MM.1S (cell line): ENCODE measurements at regions not wholly inside any gene's neighbourhood (a gene's known extent, or its start where the extent isn't known, plus 50 kb on each side); places are given as distances from the start of the nearest gene placed in this dataset.
"Not testable (repeated sequence)": the region's sequence is repeated elsewhere in the genome, so short reads cannot be mapped to it uniquely, and the experiment has no call there.

Source experiments
- DNase-seq: peaks from one replicate; pipeline ENCODE4 v3.0.0-alpha.2; 2015
- H2AFZ ChIP-seq: fragments of 300-600 bp; sonication (generic); 2 replicates; pipeline ENCODE4 v1.6.0; 2016; ENCODE audit warnings: antibody characterized with exemption, low read length
- H3F3A ChIP-seq: fragments of 300-600 bp; sonication (generic); 2 replicates; pipeline ENCODE4 v1.6.1; 2016; ENCODE audit warnings: mild to moderate bottlenecking, antibody characterized with exemption, low read length, moderate library complexity, mixed read lengths; ENCODE audit not compliant: insufficient read depth
- H3K27ac ChIP-seq: fragments of 300-600 bp; sonication (generic); 2 replicates; pipeline ENCODE4 v1.5.1; 2016; ENCODE audit warnings: mild to moderate bottlenecking, low read length
- H3K27me3 ChIP-seq: fragments of 300-600 bp; sonication (generic); replicated peaks from 2 replicates; pipeline ENCODE4 v1.6.0; 2016; ENCODE audit warnings: low read length; ENCODE audit not compliant: insufficient read depth
- H3K36me3 ChIP-seq: fragments of 300-600 bp; sonication (generic); replicated peaks from 2 replicates; pipeline ENCODE4 v1.6.1; 2016; ENCODE audit warnings: mild to moderate bottlenecking, low read length, mixed read lengths; ENCODE audit not compliant: insufficient read depth
- H3K4me1 ChIP-seq: fragments of 300-600 bp; sonication (generic); 2 replicates; pipeline ENCODE4 v1.6.1; 2016; ENCODE audit warnings: low read length, mixed read lengths
- H3K4me2 ChIP-seq: fragments of 300-600 bp; sonication (generic); 2 replicates; pipeline ENCODE4 v1.6.0; 2016; ENCODE audit warnings: low read depth, low read length
- H3K4me3 ChIP-seq: fragments of 300-600 bp; sonication (generic); 2 replicates; pipeline ENCODE4 v1.5.1; 2016; ENCODE audit warnings: low read length, mixed read lengths
- H3K79me2 ChIP-seq: fragments of 300-600 bp; sonication (generic); 2 replicates; pipeline ENCODE4 v1.6.1; 2016; ENCODE audit warnings: mixed run types, low read length, mixed read lengths
- H3K9ac ChIP-seq: fragments of 300-600 bp; sonication (generic); 2 replicates; pipeline ENCODE4 v1.6.1; 2016; ENCODE audit warnings: low read length, mixed read lengths
- H3K9me2 ChIP-seq: fragments of 300-600 bp; sonication (generic); replicated peaks from 2 replicates; pipeline ENCODE4 v1.6.1; 2016; ENCODE audit warnings: mild to moderate bottlenecking, low read length, mixed read lengths; ENCODE audit not compliant: insufficient read depth
- H3K9me3 ChIP-seq: fragments of 300-600 bp; sonication (generic); replicated peaks from 2 replicates; pipeline ENCODE4 v1.6.1; 2016; ENCODE audit warnings: mild to moderate bottlenecking, low read length, mixed read lengths; ENCODE audit not compliant: insufficient read depth
- H4K20me1 ChIP-seq: fragments of 300-600 bp; sonication (generic); 2 replicates; pipeline ENCODE4 v1.6.1; 2016; ENCODE audit warnings: mild to moderate bottlenecking, low read length, moderate library complexity, mixed read lengths; ENCODE audit not compliant: insufficient read depth
- CTCF ChIP-seq: fragments of 300-600 bp; sonication (generic); IDR thresholded peaks from 2 replicates; pipeline ENCODE4 v1.5.1; 2016; ENCODE audit warnings: antibody characterized with exemption, low read length, mixed read lengths
- EZH2 ChIP-seq: fragments of 300-600 bp; sonication (generic); optimal IDR thresholded peaks from 2 replicates; pipeline ENCODE3; 2017; ENCODE audit warnings: low read depth, mild to moderate bottlenecking, antibody characterized with exemption, low read length, mixed read lengths
- EZH2phosphoT487 ChIP-seq: fragments of 300-600 bp; sonication (generic); IDR thresholded peaks from 2 replicates; pipeline ENCODE4 v1.6.1; 2018; ENCODE audit warnings: antibody characterized with exemption, low read length

GRCh38 chr14:55838529-55839052, 258.6 kb downstream of the KTN1 start:
- no peak overlapping the region for H3K9ac ChIP-seq
- TF ChIP-seq EZH2phosphoT487, result no peak
- TF ChIP-seq CTCF, result no peak
- no peak overlapping the region for H3K4me2 ChIP-seq
- no peaks in the 10 kb centered on the region for H3F3A ChIP-seq
- H3K27ac ChIP-seq, result no peak overlapping the region
- H3K9me2 ChIP-seq, result no peaks in the 10 kb centered on the region
- H3K79me2 ChIP-seq, result no peaks in the 10 kb centered on the region
- DNase-seq, result no peak
- H3K4me3 ChIP-seq, result no peak overlapping the region
- no peak overlapping the region for H2AFZ ChIP-seq
- H3K4me1 ChIP-seq, result no peaks in the 10 kb centered on the region
- H3K36me3 ChIP-seq, result no peaks in the 10 kb centered on the region
- no peaks in the 10 kb centered on the region for H3K27me3 ChIP-seq
- no peaks in the 10 kb centered on the region for H3K9me3 ChIP-seq
- no peaks in the 10 kb centered on the region for H4K20me1 ChIP-seq

- not testable (repeated sequence) for H3F3A ChIP-seq, H3K27ac ChIP-seq, H3K79me2 ChIP-seq, H3K9me3 ChIP-seq, H4K20me1 ChIP-seq, DNase-seq, H3K9me2 ChIP-seq, H3K36me3 ChIP-seq, H3K4me2 ChIP-seq, H2AFZ ChIP-seq, H3K4me3 ChIP-seq, H3K4me1 ChIP-seq, H3K27me3 ChIP-seq, H3K9ac ChIP-seq
Observed at GRCh38 chr14:55839301-55839947, 259.4 kb downstream of the KTN1 start.

- Histone ChIP-seq H3K9ac (no peak overlapping the region), H3K4me2 (no peak overlapping the region), H3K79me2 (no peaks in the 10 kb centered on the region), H3F3A (no peaks in the 10 kb centered on the region), H3K27me3 (no peaks in the 10 kb centered on the region), H3K4me1 (no peaks in the 10 kb centered on the region), H2AFZ (no peak overlapping the region), H3K4me3 (no peak overlapping the region), H3K27ac (no peak overlapping the region), H3K9me3 (no peaks in the 10 kb centered on the region), H4K20me1 (no peaks in the 10 kb centered on the region), H3K36me3 (no peaks in the 10 kb centered on the region), H3K9me2 (no peaks in the 10 kb centered on the region)
- TF ChIP-seq EZH2phosphoT487, result no peak
- no peak for TF ChIP-seq EZH2
- no peak for TF ChIP-seq CTCF
- no peak for DNase-seq
Observed at GRCh38 chr14:55840821-55841220, 260.8 kb downstream of the KTN1 start.

GRCh38 chr14:55841625-55842024, 261.6 kb downstream of the KTN1 start:
- no peak overlapping the region for H3K4me3 ChIP-seq
- no peak overlapping the region for H3K9ac ChIP-seq
- no peaks in the 10 kb centered on the region for H3K9me2 ChIP-seq
- no peak overlapping the region for H2AFZ ChIP-seq
- H3K36me3 ChIP-seq, result no peaks in the 10 kb centered on the region
- H3K9me3 ChIP-seq, result no peaks in the 10 kb centered on the region
- no peaks in the 10 kb centered on the region for H4K20me1 ChIP-seq
- TF ChIP-seq EZH2 (no peak), CTCF (no peak), EZH2phosphoT487 (no peak)
- DNase-seq, result no peak
- no peak overlapping the region for H3K27ac ChIP-seq
- H3K27me3 ChIP-seq, result no peaks in the 10 kb centered on the region
- no peak overlapping the region for H3K4me2 ChIP-seq
- no peaks in the 10 kb centered on the region for H3K79me2 ChIP-seq
- H3F3A ChIP-seq, result no peaks in the 10 kb centered on the region
- no peaks in the 10 kb centered on the region for H3K4me1 ChIP-seq
